ENCODE measurements at regions not wholly inside any gene's neighbourhood (a gene's known extent, or its start where the extent isn't known, plus 50 kb on each side); places are given as distances from the start of the nearest gene placed in this dataset.

DNA sequence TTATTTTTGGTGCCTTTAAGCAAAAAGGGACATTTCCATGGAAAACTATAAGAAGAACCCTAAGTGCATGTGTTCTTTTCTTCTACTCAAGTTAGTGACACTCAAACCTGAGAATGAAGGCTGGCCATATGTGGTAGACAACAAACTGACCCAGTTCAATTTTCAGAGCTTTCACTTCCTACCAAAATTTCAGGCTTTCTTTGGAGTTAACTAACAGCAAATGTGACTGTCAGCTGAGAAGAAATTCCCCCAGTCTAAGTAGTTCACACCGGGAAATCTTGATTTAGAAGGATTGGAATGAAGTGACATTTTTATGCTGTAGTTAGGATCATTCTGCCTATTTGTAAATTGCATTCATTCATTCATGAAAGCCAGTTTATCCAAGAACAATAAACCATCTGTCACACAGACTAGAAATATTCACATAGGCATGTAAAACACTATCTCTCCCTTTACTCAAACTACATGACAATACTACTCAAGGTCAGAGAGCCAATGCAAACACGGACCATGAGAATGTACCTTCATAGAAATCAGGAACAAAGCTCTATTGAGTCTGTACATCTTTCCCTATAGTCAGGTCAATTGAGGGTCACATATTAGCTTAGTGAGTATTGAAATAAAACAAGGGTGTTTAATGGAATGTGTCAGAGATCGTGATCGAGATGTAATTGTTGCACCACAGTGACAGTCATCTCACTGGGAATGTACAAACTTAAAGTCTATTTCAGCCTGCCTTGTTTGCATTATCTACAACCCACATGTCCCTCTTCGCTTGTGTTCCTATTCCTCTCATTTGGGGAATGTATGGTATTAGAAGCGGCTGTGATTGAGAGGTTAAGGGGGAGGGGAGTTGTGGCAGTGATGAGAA lies 113.8 kb upstream of the TGFBR2 start:
- DNase-seq (ENCODE audit: low spot score): no peak

DNA sequence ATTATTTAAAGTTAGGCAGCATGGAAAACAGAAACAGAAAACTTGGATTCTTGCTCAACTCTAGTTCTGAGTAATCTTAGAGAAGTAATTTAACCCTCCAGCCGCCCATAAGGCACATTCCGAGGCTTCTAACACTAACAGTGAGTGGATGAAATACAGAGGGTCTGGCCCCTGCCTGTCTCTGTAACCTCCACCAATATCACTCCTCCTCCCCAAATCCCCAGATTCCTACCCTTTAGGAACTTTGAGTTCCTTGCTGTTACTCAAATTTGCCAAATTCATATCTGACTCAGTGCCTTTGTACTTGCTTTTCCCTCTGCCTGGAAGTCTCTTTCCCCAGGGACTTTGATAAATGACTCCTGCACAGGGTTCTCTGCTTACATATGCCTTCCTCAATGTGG lies 112.5 kb upstream of the TGFBR2 start:
- no peak for DNase-seq (ENCODE audit: low spot score)

DNA sequence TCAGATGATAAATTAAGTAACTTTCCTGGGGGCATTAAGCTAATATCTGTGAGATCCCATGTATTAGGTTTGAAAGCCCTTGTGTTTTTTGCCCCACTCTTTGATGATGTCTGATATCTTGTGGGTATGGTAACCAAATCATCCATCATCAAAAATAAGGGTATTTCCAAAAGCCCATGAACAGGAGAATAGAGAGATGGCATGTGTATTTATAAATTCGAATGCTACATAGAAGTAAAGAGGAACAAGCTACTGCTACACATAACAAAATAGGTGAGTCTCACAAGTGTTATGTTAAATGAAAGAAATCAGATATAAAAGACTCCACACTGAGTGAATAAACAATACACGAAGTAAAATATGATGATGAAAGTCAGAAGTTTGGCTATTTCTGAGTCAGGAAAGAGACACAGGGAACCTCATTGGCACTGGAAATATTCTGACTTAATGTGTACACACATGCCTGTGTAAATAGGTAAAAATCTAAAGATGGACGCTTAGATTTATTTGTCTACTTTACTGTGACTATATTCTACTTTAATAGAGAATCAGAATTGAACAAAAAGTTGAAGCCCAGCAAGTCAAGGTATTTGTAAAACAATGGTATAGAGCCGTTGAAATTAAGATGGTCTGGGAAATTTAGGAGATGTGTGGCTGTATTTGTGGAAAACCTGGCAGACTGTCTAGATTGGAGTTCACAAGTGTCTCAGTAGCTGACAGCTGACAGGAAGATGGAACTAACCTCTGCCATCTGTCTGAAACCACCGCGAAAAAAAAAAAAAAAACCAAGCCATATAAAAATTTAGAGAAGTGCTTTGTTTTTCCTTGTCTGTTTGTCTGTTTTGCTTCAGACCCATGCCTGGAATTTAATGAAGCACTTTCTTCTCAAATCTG lies 111.0 kb upstream of the TGFBR2 start:
- DNase-seq (ENCODE audit: low spot score): no peak

DNA sequence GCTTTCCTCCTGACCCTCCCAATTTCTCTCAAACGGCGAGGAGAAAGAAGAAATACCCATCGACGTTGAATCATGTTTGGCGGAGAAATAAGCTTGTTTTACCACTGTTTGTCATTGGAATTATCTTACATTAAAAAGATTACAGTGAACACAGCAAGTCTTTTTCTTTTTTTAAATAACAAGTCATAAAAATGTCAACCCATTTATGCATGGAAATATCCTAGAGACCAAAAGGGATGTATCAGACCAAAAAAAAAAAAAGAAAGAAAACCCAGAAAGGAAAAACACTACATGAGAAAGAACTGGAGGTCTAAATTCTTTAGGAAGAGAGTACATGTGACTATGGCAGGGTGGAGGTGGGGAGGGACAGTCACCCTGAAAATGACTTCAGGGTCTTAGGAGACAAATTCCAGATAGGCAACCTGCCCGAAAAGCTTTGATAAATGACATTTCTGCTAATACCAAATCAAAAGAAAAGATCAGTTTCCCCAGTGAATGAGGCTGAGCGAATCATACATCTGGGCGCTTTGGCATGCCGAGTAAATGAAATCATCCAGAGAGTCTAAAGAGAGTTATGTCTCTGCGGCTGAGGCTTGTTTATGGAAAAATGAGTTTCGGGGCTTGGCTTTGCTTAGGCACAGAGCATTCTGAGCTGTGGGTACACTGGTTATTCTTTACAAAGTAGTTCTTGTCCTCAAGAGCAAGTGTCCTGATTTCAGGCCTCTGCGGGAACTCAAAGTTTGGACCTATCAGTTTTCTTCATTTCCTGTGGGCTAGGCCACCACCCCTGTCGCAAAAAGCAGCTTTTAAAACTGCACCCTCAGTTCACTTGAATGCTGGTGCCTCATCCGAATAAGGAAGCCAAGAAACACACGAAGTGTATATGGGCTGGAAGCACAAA lies 110.1 kb upstream of the TGFBR2 start:
- DNase-seq (ENCODE audit: low spot score): no peak

DNA sequence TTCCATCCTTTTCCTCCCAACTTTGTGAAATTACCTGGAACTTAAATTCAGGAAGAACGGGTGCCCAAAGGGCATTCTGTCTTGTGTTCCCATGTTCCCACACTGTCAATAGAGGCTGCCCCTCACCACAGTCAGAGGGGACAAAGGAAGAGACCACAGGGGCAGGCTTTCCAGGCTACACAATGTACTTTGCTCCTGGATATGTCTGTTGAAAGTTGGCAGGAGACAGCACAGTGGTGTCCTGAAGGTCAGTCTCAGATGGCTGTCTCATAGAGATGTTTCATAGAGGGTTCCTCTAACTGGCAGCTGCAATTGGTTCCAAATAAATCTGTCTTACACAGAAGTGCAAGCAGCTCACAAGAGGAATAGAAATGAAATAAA lies 107.8 kb upstream of the TGFBR2 start:
- no peak for DNase-seq (ENCODE audit: low spot score)

DNA sequence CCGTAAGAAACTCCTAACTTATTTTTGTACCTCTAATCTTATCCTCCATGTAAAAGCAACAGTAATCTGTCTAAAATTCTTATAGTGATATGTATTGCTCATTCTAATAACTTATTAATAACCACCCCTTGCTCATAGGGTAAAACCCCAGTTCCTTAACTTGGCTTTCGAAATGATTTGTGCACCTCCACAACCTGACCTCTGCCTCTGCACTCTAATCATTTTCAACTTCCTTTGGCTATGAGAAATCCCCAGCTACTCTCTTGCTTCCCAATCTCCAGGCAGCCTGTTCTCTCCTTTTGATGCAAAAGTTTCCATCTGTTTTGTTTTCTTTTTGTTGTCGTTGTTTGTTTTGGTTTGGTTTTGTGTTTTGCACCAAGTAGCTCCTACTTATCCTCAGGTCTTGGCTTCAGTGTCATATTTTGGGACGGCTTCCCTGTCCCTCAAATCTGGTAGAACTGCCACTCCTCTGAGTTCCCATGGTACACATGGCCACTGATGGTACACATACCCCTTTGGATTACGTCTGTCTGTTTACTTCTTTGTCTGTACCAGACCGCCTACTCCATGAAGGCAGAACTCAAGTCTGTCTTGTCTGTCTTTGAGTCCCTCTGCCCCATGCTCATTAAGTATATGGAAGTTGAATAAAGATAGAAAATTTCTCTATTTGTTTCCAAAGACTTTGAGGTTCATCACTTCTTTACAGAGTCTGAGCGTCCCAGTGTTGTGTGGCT lies 105.6 kb upstream of the TGFBR2 start:
- DNase-seq (ENCODE audit: low spot score): no peak

DNA sequence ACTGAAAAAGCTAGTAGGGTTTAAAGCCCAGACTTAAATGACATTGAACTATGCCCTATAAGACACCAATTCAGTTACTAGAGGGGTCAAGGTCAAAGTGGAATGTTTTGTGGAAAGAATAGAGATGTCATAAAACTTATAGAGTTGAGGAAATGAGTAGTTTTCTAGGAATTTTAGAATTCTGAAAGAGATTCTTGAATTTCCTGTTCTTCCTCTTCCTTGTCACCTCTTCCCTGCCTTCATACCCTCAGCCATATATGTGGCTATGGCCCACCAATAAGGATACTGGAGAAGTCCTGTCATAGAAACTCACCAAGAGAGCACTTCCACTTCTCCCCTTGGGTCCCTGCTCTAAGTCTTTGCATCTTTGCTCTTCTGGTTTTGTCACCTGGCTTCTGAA lies 104.9 kb upstream of the TGFBR2 start:
- DNase-seq (ENCODE audit: low spot score): no peak

DNA sequence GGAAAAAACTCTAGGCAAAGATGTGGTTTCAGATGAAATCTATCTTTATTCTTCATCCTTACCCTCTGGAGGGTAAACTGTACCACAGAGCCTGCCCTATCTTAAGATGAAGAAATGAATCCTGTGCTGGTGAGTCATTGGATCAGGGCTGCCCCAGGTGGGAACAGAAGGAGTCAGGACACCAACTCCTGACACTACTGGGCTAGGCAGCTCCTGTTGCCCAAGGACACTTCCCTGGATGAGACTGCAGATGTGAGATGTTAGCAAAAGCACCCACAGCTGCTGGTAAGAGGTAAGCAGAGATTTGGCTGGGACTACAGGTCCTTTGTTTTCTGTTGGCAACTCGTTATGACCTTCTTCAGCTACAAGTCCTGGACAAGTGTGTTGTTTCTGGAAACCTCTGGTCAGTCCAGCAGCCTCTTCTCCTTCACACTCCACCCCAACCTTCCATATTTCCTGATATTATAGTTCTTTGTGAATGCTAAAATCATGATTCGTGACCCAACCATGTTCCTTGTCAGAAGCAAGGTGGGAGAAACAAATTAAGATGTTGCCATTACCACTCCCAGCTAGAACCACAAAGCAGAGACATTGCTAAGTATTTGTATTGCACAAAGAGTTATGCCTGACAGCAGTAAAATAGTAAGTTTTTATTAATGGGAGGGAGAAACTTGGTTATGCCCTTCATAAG lies 104.2 kb upstream of the TGFBR2 start:
- DNase-seq (ENCODE audit: low spot score): no peak

DNA sequence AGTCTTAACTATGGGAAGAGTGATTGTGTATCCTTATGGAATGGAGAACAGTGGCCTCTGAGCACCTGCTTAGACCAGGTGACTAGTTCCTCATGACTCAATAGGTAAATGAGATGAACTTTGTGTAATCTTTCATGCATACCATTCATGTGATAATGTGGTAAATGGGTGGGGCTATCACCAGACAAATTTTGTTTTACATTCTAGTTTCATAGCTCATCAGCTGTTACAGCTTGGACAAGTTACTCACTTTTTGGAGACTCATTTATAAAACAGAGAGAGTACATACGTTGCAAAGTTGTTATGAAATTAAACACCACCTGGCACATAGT lies 103.7 kb upstream of the TGFBR2 start:
- DNase-seq (ENCODE audit: low spot score): no peak

DNA sequence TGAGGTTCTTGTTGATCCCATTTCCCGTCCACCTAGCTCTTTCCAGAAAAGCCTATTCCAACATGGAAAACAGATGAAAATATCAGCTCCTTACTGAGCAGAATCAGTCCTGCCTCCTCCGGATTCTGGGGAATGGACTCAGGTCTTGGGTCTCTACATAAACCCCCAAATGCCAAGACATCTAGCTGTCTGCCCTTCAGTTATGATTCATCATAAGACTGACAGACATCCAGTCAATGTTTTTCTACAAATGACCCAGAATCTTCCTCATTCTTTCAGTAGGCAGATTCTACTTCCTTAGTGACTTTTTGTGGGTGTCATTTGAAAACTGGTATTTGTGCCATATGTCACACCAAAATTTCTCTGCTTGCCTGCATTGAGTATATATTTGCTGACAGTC lies 103.0 kb upstream of the TGFBR2 start:
- no peak for DNase-seq (ENCODE audit: low spot score)

DNA sequence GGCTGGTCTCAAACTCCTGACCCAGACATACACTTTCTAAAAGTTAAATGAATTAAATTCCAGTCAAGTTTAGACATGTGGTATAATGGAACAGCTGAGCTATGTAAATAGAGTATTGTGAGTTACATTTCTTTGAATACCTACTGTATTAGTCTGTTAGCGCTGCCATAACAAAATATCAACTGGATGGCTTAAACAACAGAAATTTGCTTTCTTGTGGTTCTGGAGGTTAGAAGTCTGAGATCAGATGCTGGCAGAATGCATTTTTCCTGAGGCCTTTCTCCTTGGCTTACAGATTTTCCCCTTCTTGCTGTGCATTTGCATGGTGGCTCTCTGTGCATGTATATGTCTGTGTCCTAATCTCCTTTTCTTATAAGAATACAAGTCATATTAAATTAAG lies 101.5 kb upstream of the TGFBR2 start:
- no peak for DNase-seq (ENCODE audit: low spot score)

DNA sequence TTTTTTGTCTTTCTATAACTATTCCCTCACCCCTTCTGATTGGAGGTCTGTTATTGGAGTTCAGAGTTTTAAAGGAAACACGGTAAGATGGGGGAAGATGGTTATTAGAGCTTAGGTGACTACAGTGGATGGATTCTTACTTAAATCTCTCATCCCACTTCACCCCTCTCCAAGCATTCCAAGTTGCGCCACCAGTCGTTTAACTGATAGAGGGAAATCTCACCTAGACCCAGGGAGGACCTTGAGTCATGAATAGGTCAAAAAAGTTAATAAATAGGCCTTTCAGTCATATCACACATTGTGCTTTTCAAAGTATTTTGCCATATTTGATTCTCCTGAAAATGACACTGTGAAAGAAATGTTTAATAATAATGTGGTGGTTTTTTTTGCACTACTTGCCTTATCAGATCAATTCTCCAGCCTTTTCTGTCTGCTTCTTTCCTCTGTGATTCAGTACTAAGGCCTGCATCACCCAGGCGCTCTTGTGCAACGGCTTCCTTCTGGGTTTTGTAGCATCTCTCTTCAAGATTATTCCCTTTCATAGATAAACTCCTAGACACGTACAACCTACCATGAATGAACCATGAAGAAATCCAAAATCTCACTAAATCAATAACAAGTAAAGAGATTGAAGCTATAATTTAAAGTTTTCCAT lies 100.4 kb upstream of the TGFBR2 start:
- DNase-seq (ENCODE audit: low spot score): no peak

DNA sequence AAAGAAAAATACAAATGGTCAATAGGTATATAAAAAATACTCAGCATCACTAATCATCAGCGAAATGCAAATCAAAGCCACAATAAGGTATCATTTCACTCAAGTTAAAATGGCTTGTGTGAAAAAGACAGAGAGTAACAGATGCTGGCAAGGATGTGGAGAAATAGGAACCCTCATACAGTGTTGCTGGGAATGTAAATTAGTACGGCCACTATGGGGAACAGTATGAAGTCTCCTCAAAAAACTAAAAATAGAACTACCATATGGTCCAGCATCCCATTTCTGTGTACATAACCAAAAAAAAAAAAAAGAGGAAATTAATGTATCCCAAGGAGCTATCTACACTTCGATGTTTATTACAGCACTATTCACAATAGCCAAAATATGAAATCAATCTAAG lies 98.1 kb upstream of the TGFBR2 start:
- DNase-seq (ENCODE audit: low spot score): no peak

DNA sequence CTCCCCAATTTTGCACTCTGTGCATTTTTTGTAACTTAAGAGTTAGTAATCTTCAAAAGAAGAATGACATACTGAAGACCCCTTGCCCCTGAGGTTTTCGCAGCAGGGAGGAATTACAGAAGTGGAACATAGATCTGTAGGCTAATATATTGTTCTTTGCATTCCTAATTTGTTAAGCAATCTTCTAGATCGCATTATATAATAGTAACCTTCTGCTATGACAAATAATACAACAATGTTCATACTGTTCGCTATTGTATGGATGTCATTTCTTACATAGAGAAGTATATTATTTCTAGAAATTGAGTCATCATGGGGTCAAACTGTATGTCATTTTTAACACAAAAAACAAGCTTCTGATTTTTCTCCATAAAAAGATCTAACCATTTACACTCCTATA lies 95.8 kb upstream of the TGFBR2 start:
- DNase-seq (ENCODE audit: low spot score): no peak

DNA sequence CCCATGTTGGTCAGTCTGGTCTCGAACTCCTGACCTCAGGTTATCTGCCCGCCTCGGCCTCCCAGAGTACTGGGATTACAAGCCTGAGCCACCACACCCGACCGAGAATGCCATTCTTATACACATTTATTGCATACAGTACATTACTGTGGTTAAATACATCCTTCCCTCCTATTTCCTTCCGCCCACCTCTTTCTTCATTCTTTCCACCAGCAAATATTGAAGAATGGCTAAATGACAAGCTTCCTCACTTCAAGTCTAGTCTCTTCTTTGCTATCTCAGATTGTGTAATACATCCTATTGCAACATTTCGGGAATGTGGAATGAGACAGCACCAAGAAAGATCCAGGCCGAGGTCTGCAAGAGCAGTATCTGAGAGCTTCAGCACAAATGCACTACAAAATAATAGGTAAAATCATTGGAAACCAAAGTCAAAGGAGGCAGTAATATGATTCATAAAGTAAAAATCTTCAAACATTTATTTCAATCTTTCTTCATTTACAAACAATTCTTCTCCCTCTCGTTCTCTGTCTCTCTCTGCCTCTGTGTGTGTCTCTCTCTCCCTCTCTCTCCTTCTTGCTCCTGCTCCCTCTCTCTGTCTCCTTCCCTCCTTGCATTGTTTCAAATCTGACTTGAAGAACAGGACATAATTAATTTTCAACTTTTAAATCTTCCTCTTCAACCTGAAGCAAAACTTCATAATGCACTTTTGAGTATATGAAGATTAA lies 94.7 kb upstream of the TGFBR2 start:
- no peak for DNase-seq (ENCODE audit: low spot score)

DNA sequence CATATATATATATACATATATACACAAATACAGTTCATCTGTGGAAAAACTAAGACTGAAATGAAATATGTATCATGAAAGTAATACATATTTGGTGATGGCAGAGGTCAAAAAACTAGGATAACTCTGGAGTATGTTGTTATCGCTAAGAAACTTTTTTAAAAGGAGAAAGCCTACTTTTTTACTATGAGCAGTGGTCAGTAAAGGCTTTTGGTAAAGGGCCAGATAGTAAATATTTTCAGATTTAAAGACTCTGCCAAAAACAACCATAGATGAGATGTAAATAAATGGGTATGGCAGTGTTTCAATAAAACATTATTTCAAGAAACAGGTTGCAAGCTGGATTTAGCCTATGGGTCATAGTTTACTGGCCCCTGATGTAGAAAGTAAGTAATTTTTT lies 93.8 kb upstream of the TGFBR2 start:
- no peak for DNase-seq (ENCODE audit: low spot score)

DNA sequence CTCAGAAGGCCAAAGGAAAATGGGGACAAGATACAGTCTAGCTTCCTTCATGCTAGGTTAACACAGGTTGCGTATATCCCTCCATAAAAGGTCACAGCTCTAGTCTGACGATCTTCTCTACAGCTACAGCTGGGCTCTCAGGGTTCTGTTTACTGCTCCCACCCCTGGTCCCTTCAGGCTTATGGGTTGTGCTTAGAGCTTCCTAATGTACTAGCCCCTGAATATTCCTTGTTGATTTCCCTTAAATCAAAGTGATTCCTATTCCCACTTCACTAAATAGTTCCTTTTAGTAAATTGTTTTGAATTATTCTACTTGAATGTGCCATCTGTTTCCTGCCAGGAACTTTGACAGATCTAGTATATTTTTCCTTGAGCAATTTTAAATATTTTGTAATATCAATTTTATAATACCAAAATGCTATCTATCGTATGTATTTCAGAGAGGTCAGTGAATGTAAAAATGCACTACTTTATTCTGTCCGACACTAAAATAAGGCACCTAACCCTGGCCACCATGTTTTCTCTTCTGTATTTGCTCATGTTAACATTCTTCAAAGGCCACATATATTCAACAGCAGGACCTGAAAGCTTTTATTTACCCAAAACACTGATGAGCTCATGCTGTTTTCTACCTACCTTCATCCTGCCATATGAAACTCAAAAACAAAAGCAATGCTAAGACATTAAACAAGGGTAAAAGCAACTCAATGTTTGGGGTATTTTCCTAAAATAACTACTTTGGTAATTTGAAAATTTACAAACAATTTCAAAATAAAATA lies 92.8 kb upstream of the TGFBR2 start:
- no peak for DNase-seq (ENCODE audit: low spot score)

DNA sequence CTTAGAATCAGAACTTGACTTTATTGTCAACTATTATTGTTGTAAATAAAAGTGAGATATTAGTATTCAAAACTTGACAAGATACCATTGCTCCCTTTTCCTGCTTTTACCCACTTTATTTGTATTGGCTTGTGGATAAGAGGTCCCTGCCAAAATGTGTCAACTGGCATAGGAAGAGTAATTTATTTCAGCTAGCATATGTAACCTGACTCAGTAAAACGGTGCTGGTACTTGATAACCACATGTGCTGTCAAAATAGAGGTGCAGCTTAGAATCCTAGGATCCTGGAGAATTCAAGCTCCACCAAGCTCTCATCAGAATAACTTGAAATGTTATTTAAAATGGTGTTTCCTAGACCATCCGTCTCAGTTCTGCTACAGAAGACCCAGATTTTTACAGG lies 90.2 kb upstream of the TGFBR2 start:
- DNase-seq (ENCODE audit: low spot score): no peak

Data from SK-N-DZ (cell line).